GM19467 (cell line): ENCODE measurements at regions not wholly inside any gene's neighbourhood (a gene's known extent, or its start where the extent isn't known, plus 50 kb on each side); places are given as distances from the start of the nearest gene placed in this dataset.

Source experiments
- ATAC-seq: cut with Tn5 transposase; IDR thresholded peaks from one replicate; pipeline ENCODE4 v1.9.1; 2021; ENCODE audit warnings: mild to moderate bottlenecking, moderate library complexity; ENCODE audit not compliant: unreplicated experiment

GRCh38 chr5:61820836-61821235 is 485.2 kb upstream of the KIF2A start:
- no peak for ATAC-seq

DNA sequence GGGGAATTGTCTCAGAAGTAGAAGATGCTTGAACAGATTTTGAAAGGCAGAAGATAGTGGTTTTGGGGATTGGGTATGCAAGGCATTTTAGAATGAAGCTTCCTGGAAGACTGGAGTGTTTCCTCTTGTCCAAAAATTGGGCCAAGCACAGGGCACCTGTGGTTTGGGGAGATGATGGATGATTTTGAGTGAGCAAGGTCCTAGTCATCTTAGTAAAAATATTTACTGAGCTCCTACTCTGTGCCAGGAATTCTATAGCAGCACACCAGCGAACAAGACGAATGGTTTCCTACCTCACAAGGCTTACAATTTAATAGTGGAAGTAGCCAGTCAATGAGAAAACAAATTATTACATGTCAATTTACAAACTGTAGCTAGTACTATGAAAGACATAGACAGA is 484.4 kb upstream of the KIF2A start:
- no peak for ATAC-seq

GRCh38 chr5:61822584-61822983 is 483.4 kb upstream of the KIF2A start:
- ATAC-seq: no peak

DNA sequence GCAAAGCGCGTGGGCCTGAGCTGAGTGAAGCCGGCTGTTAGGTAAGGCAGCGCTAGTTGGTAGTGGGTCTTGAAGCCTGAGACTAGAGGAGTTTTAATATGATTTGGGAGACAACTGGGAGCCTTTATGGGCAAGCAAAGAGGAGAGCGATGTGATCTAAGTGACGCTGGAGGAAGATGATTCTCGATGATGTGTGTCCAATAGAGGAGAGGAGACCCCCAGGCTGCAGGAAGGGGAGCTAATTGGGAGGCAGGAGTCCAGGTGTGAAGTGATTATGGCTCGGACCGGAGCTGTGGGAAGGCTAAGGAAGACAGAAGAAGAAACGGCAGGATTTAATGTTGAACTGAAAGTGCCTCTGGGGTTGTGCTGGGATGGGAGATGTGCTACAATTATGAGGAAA is 482.9 kb upstream of the KIF2A start:
- ATAC-seq: no peak

DNA sequence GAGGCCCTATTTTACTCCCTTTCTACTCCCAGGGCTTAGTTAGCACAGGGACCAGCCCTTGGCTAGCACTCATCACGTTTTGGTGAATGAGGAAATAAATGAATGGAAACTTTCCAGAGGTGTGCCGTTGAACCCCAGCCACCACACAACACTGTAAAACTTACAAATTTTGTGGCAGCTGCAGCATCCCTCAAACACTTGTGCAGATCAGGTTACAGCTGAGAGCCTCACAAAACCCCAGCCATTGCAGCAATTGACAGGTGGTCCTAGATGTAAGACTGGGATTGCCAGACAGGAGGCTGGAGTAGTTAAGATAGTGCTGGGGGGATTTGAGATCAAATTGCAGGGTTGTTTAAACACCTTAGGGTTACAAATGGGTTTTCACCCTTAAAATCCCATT is 482.2 kb upstream of the KIF2A start:
- ATAC-seq: no peak

DNA sequence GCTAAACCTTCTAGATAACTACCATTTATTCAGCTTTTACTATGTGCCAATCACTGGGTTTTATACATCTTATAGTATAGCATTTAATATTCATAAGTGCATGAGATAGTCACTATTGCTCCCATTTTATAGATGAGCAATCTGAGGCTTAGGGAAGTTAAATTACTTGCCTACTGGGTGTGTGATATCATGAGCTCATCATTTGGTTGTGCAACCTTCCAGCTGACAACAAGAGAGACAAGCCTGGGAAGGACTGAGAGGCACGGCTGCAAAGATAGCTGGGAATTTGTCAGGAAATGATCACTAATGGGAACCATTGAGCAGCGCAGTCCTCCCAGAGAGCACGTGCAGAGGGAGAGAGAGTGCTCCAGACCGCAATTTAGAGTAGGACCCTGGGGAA is 481.6 kb upstream of the KIF2A start:
- no peak for ATAC-seq

GRCh38 chr5:61827445-61827975 is 478.5 kb upstream of the KIF2A start:
- no peak for ATAC-seq

DNA sequence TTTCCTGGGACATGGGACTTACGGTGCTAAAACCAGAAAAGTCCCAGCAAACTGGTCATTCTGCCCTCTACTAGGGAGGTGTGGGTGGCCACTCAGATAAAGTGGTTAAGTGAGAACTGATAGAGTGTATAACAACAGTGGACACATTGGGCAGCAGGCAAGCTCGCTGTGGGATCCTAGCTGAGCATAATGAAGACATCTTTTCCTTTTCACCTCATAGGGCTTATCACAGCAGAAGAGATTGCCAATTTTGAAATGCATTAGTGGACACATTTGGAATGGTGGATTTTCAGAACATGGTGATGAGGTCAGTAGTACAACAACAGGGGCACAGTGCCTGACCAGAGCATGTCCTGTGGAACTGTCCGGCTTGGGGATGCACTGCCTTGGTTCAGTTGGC is 477.1 kb upstream of the KIF2A start:
- no peak for ATAC-seq

DNA sequence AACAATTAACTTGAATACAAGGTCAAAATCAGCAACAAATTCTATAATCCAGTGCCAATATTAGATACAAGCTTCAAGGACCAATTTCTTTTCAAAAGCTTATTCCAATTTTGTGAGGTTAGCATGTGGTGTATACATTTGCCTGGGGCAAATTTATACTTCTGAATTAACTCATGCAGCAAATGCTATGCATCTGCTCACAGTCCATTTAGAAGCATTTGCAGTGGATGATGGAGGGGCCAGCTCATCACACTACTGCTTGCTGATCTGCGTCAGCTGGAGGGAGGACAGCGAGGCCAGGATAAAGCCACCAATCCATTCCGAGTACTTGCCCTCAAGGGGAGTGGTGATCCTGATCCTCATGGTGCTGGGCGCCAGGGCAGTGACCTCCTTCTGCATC is 474.3 kb upstream of the KIF2A start:
- no peak for ATAC-seq

DNA sequence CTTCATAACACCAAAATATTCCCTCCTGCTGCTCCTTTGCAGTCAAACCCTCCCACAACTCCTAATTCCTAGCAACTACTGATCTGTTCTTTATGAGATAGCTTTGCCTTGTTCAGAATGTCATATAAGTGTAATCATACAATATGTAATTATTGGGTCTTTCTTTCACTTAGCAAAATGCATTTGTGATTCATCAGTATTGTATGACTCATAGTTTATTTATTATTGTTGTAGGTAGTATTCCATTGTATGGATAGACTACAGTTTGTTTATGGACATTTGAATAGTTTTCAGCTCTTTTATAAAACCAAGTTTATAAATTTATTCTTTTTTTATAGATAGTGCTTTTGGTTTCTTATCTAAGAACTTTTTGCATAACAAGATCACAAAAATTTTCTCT is 468.2 kb upstream of the KIF2A start:
- no peak for ATAC-seq

- ATAC-seq: no peak
These were observed 465.6 kb upstream of the KIF2A start for GRCh38 chr5:61840361-61840760.

DNA sequence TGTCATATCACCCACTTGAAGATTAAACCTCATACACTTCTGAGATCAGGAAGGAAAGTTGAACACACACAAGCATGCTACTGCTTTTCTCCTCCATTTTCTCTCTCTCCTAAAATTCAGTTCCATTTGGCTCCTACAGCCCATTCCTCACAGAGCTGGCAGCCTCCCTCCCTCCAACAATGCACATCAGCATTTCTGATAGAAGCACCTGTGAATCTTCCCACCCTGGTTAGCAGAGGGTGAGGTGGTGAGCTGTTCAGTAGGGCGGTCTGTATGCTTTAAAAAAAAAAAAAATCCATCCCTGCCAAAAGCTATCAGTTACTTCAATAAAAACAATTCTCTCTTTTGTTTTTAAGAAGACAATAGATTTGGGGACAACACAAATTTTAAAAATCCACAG is 463.2 kb upstream of the KIF2A start:
- ATAC-seq: no peak

GRCh38 chr5:61850696-61851095 is 455.3 kb upstream of the KIF2A start:
- no peak for ATAC-seq

GRCh38 chr5:61854531-61854930 is 451.5 kb upstream of the KIF2A start:
- ATAC-seq: no peak

GRCh38 chr5:61860978-61861377 is 445.0 kb upstream of the KIF2A start:
- ATAC-seq: no peak

DNA sequence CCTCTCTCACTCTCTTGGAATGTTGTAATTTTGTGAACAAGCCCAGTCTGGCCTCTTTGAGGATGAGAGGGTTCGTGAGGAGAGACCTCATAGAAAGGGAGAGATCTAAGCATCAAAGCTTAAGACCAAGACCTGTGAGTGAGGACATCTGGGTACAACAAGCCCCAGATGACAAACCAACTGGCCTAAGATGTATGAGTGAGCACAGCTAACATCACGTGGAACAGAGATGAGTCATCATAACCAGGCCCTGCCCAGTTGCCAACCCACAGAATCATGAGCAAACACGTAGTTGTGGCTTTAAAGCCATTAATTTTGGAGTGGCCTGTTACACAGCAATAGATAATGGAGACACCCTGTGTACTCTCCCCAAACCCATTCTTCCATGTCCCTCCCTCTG is 439.1 kb upstream of the KIF2A start:
- no peak for ATAC-seq

DNA sequence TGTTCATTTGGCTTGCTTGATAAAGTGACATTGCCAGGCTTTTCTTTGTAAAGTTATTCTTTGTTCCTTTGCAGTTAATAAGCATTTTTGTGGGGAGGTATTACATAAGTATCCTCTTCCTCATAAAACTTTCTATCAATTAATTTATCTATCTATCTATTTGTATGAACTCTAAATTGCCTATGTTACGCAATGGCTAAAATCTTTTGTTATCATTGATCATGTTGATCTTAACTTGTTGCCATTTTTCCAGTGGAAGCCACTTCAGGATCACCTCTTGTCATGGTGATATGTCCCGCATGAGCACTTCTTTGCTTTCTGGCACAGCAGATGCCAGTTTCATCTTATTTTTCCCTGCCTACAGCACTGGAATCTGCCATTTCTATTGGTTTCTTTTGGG is 436.7 kb upstream of the KIF2A start:
- ATAC-seq: no peak

DNA sequence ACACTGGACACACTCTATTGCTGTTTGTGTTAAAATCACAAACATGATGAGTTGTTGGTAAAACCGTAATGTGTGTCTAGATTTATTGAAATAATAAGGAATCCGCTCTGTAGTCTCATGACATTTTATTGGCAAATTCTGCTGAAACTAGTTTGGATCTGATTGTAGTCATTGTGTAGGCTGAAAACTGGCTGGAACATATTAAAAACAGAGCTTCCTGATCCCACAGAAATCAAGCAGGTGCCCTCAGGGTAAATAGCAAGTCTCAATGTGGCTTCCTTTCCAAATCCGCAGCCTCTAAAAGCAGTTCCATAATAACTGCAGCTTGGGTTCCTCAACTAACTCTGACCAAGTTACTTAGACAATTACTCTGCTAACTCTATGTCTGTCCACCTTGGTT is 427.5 kb upstream of the KIF2A start:
- ATAC-seq: no peak

DNA sequence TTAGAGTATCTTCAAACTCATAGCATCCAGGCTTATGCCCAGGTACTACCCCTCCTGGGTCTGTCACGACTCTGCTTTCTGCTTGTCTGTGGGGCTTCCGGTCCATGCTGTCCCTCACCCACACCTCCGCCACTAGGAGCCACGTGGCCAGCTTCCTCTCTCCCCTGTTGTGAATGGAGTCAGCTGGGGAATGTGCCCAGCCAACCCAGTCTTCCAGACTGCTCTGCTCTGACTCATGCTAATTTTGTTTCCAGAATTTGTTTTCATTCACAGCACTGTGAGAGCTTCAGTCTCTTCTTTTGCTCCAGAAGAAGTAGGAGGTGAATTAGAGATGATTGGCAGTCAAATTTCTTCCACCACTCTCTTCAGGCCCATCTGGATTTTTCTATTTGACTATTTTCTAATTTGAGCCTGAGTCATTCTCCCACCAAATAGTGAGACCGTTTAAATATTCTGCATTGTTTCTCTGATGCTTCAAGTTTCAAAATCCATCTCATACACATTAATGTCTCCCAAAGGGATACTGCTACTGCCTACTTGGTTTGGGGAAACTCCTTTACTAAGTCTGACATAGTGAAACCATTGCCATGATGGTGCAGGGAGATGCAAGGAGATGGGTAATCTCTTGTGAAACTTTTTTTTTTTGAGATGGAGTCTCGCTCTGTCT is 424.1 kb upstream of the KIF2A start:
- ATAC-seq: no peak

GRCh38 chr5:61882901-61883500 is 423.0 kb upstream of the KIF2A start:
- no peak for ATAC-seq

- ATAC-seq: no peak
These were observed 421.7 kb upstream of the KIF2A start for GRCh38 chr5:61884252-61884855.

DNA sequence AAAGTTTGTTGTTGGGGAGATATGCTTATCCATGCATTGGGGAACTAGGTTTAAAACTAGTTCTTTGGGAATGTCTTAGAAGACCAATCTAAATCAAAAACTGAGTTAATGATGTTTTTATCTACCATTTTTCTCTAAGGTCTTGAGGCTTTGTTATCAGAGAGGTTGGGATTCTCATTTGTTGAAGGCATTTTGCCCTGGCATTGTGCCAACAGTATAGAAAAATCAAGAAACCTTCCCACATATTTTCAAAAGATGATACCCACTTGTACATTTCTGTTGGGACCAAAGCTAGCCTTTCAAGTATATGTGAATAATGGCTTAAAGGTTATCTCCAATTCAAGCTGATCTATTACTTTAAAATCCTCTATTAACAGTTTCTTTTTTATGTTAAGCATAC is 419.8 kb upstream of the KIF2A start:
- ATAC-seq: no peak
